Right lobe of liver (tissue), 6 donors: ENCODE measurements at regions not wholly inside any gene's neighbourhood (a gene's known extent, or its start where the extent isn't known, plus 50 kb on each side); places are given as distances from the start of the nearest gene placed in this dataset.

Experiments used
- ATAC-seq, 4 donors: fragments of 200-7000 bp; cut with Tn5 transposase; one replicate each; pipeline ENCODE4 v1.9.1; 2020; ENCODE audit warnings: mild to moderate bottlenecking in 4 of 4, moderate library complexity in 4 of 4
- DNase-seq, 3 donors: peaks; one replicate each; pipeline ENCODE4 v3.0.0-alpha.2; 2020
- H3K27ac ChIP-seq, 3 donors: fragments of 200-600 bp; one replicate each; pipeline ENCODE4 v1.8.0; 2022
- H3K27me3 ChIP-seq, 2 donors: fragments of 200-600 bp; one replicate each; pipeline ENCODE4 v1.8.0; 2022
- H3K36me3 ChIP-seq, 4 donors: fragments of 200-600 bp; sonication (generic) in 1 of 4; one replicate each; pipeline versions ENCODE4 v1.5.1 to v1.8.0; 2017 to 2022; ENCODE audit warnings: control low read depth in 1 of 4
- H3K4me1 ChIP-seq, 4 donors: fragments of 200-600 bp; sonication (generic) in 1 of 4; one replicate each; pipeline versions ENCODE4 v1.5.1 to v1.8.0; 2017 to 2022; ENCODE audit warnings: control low read depth in 1 of 4
- H3K4me3 ChIP-seq, 3 donors: fragments of 200-600 bp; one replicate each; pipeline ENCODE4 v1.8.0; 2022
- H3K9me3 ChIP-seq, 4 donors: fragments of 200-600 bp; sonication (generic) in 1 of 4; one replicate each; pipeline versions ENCODE4 v1.5.1 to v1.8.0; 2017 to 2022; ENCODE audit warnings: control low read depth in 1 of 4
- POLR2A ChIP-seq: fragments of 450-650 bp; IDR thresholded peaks from one replicate; pipeline ENCODE4 v1.6.1; 2017; ENCODE audit warnings: antibody characterized with exemption, mild to moderate bottlenecking
- WGBS: methylation state at CpG from one replicate; pipeline ENCODE4 v1.1.6; 2018; ENCODE audit warnings: low coverage, low lambda C conversion rate; ENCODE audit not compliant: insufficient coverage; ENCODE audit errors: missing lambda C conversion rate; 5-methylcytosine and 5-hydroxymethylcytosine counted together
- intact Hi-C, 2 donors: fragments of 100-400 bp; cut with DNase I; formaldehyde crosslinking; loops; one replicate each; pipeline versions ENCODE4 v1.11.2 to v1.14.1; 2022
- TF ChIP-seq, protein P1 (sequence below), 4 donors: fragments of 200-600 bp in 3 of 4; fragments of 450-650 bp in 1 of 4; IDR thresholded peaks; one replicate each; pipeline versions ENCODE4 v1.5.1 to v1.8.0; 2016 to 2022; ENCODE audit warnings: antibody characterized with exemption in 4 of 4, mild to moderate bottlenecking in 2 of 4
- donor health status: DM: no; HTN: yes; CAD: no.
- donor health status: DM: no; HTN: no; CAD: no.
- donor health status: DM: no; HTN: no; CAD: no.
- donor health status: DM: no; HTN: yes; CAD: no.
- donor health status: DM: no; HTN: yes; CAD: no.

DNA sequence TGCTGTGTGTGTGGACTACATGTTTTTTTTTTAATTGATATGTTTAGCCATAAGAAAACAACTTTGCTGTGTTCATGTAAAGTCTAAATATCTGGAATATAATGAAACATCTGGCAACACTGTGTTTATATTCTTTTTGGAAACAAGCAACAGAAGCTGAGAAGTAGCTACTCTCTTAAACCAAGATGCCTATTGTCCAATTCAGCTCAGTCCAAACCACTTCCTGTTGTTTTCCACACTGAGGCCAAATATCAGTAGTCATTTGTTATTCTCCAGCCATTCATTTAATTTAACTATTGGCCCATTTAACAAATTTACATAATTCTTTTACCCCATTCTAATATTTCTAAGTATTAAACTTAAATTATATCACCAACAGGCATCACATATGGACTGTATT, 903.0 kb upstream of the SLIT2 start:
- intact Hi-C loops, result no loop called here
- Histone ChIP-seq H3K4me3 (no peak overlapping the region), H3K4me1 (no peaks in the 10 kb centered on the region), H3K27me3 (no peaks in the 10 kb centered on the region), H3K27ac (no peak overlapping the region), H3K36me3 (no peaks in the 10 kb centered on the region), H3K9me3 (no peaks in the 10 kb centered on the region)
- DNase-seq (no peak), ATAC-seq (no peak)
- TF ChIP-seq, protein P1, sequence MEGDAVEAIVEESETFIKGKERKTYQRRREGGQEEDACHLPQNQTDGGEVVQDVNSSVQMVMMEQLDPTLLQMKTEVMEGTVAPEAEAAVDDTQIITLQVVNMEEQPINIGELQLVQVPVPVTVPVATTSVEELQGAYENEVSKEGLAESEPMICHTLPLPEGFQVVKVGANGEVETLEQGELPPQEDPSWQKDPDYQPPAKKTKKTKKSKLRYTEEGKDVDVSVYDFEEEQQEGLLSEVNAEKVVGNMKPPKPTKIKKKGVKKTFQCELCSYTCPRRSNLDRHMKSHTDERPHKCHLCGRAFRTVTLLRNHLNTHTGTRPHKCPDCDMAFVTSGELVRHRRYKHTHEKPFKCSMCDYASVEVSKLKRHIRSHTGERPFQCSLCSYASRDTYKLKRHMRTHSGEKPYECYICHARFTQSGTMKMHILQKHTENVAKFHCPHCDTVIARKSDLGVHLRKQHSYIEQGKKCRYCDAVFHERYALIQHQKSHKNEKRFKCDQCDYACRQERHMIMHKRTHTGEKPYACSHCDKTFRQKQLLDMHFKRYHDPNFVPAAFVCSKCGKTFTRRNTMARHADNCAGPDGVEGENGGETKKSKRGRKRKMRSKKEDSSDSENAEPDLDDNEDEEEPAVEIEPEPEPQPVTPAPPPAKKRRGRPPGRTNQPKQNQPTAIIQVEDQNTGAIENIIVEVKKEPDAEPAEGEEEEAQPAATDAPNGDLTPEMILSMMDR (IDR thresholded peaks at IDR 0.05), result no peak
- TF ChIP-seq POLR2A, result no peak

- WGBS, result 54% methylated on average over 3 of the region's 3 CpGs
- intact Hi-C loops, result no loop called here
- DNase-seq (no peak), ATAC-seq (no peak)
- Histone ChIP-seq H3K4me3 (no peak overlapping the region), H3K9me3 (no peaks in the 10 kb centered on the region), H3K27ac (no peak overlapping the region), H3K36me3 (no peaks in the 10 kb centered on the region), H3K27me3 (no peaks in the 10 kb centered on the region), H3K4me1 (no peaks in the 10 kb centered on the region)
- TF ChIP-seq, protein P1 (IDR thresholded peaks at IDR 0.05), result no peak
- TF ChIP-seq POLR2A, result no peak
Measured at GRCh38 chr4:19346636-19347035, 905.1 kb upstream of the SLIT2 start.

GRCh38 chr4:19329631-19330030, 922.1 kb upstream of the SLIT2 start:
- no peak for ATAC-seq

GRCh38 chr4:19329077-19329476, 922.6 kb upstream of the SLIT2 start:
- ATAC-seq, result no peak
- no peaks in the 10 kb centered on the region for H3K27me3 ChIP-seq
- no peak overlapping the region for H3K27ac ChIP-seq
- no peak for DNase-seq
- H3K9me3 ChIP-seq, result no peaks in the 10 kb centered on the region
- H3K4me3 ChIP-seq, result no peak overlapping the region
- intact Hi-C loops, result no loop called here
- WGBS, result 75% methylated on average over 4 of the region's 4 CpGs
- TF ChIP-seq POLR2A, result no peak
- TF ChIP-seq, protein P1 (IDR thresholded peaks at IDR 0.05), result no peak
- no peaks in the 10 kb centered on the region for H3K36me3 ChIP-seq
- no peaks in the 10 kb centered on the region for H3K4me1 ChIP-seq

More at GRCh38 chr4:19329631-19330030, 922.1 kb upstream of the SLIT2 start:
- Histone ChIP-seq H3K27me3 (no peaks in the 10 kb centered on the region), H3K4me1 (no peaks in the 10 kb centered on the region), H3K27ac (no peak overlapping the region), H3K36me3 (no peaks in the 10 kb centered on the region), H3K4me3 (no peak overlapping the region), H3K9me3 (no peaks in the 10 kb centered on the region)
- 52% methylated on average over 1 of the region's 1 CpG for WGBS
- no peak for TF ChIP-seq POLR2A
- TF ChIP-seq, protein P1 (IDR thresholded peaks at IDR 0.05), result no peak
- DNase-seq, result no peak
- intact Hi-C loops, result no loop called here

DNA sequence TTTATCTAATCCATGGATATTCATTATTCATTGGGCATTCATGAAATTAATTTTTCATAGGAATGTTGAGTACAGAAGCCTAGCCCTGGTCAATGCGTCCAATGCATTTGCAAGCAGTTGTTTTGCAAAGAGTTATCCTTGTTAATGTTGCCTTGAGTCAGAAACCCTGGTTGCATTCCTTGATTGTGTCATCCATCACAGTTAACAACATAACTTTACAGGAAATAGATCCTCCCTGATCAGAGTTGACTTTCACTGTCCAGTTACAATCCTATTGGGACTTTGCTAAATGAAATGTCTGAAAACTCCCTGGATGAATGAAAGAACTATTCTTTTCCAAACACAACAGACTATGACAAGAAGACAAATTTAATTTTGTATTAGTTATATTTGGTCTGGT, 924.3 kb upstream of the SLIT2 start:
- 46% methylated on average over 1 of the region's 1 CpG for WGBS
- Histone ChIP-seq H3K9me3 (no peaks in the 10 kb centered on the region), H3K4me3 (no peak overlapping the region), H3K27me3 (no peaks in the 10 kb centered on the region), H3K36me3 (no peaks in the 10 kb centered on the region), H3K27ac (no peak overlapping the region), H3K4me1 (no peaks in the 10 kb centered on the region)
- TF ChIP-seq, protein P1 (IDR thresholded peaks at IDR 0.05), result no peak
- TF ChIP-seq POLR2A, result no peak
- DNase-seq, result no peak
- ATAC-seq, result no peak
- intact Hi-C loops, result no loop called here
